ENCODE measurements at regions not wholly inside any gene's neighbourhood (a gene's known extent, or its start where the extent isn't known, plus 50 kb on each side); places are given as distances from the start of the nearest gene placed in this dataset.

DNA sequence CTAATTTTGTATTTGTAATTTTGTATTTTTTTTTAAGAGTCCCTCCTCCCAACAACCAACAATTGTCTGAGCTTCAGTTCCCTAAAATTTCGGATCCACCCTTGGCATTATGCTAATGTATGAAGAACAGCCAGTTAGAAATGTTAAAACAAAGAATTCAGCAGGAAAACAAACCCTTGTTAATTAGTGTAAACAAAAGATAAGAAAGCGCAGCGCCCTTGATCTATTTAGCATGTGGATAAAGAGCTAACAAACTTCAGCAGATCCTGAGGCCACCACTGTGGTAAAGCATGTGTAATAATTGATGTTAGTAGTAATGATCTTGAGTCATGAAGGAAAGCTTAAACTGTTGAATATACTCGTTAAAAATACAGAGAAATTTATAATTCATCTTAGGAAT is 199.8 kb downstream of the TMX1 start:
- Histone ChIP-seq H3K27me3 (replicated peaks; ENCODE audit: control insufficient read depth, insufficient read depth, low read length, poor library complexity, severe bottlenecking) (no peaks in the 10 kb centered on the region), H3K27ac (ENCODE audit: insufficient read depth, low read length, poor library complexity, severe bottlenecking) (no peak overlapping the region), H3K4me3 (ENCODE audit: insufficient read depth, low read depth, low read length, poor library complexity, severe bottlenecking) (no peak overlapping the region), H3K4me1 (ENCODE audit: control insufficient read depth, insufficient read depth, low read length, poor library complexity, severe bottlenecking) (no peaks in the 10 kb centered on the region), H3K36me3 (ENCODE audit: control insufficient read depth, insufficient read depth, low read length) (no peaks in the 10 kb centered on the region), H3K9me3 (ENCODE audit: control insufficient read depth, low read length) (no peaks in the 10 kb centered on the region)
- DNase-seq, result no peak

DNA sequence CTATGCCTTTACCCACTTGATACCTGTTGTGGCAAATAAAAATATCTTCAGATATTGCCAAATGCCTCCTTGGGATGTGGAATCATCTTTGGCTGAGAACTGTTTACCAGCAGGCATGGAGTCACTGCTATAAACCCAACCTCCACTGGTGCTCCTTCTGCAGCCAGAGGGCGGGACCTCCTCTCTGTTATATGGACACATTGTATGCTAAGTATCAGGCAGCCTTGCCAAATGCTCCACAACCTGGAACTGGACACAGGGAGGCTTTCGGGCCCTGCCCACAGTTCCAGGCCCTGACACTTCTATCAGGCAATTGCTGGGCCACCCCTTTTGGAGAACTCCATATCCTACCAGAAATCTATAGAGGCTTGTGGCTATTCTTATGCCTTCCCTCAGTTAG is 201.0 kb downstream of the TMX1 start:
- Histone ChIP-seq H3K36me3 (ENCODE audit: control insufficient read depth, insufficient read depth, low read length) (no peaks in the 10 kb centered on the region), H3K27me3 (replicated peaks; ENCODE audit: control insufficient read depth, insufficient read depth, low read length, poor library complexity, severe bottlenecking) (no peaks in the 10 kb centered on the region), H3K4me3 (ENCODE audit: insufficient read depth, low read depth, low read length, poor library complexity, severe bottlenecking) (no peak overlapping the region), H3K4me1 (ENCODE audit: control insufficient read depth, insufficient read depth, low read length, poor library complexity, severe bottlenecking) (no peaks in the 10 kb centered on the region), H3K9me3 (ENCODE audit: control insufficient read depth, low read length) (no peaks in the 10 kb centered on the region), H3K27ac (ENCODE audit: insufficient read depth, low read length, poor library complexity, severe bottlenecking) (no peak overlapping the region)
- DNase-seq, result no peak

DNA sequence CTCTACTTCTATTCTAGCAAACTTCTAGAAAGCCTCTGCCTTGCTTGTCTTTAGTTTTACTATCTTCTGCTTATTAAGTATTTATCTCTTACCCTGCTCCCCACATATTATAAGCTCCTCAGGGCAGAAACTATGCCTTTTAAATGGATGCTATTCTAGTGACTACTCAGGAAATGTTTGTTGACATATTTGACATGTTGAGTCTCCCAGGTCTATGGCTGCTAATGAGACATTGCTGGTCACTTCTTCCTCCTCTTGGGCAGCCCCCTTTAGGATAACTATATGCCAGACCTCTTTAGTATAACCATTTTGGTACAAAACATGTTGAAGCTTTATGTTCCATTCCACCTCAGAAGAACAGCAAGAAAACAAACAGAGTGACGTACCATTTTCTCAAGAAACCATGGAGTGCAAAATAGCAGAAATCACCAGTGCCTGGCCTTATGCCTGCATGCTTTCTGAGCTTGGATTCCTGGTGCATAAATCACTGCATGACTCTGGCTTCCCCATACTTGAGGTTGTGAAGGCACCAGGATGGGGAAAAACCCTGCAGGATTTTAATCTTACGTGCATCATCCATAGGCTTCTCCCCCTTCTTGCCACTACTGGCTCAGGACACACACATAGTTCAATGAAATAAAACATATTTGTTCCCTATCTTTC is 202.6 kb downstream of the TMX1 start:
- Histone ChIP-seq H3K9me3 (ENCODE audit: control insufficient read depth, low read length) (no peaks in the 10 kb centered on the region), H3K27me3 (replicated peaks; ENCODE audit: control insufficient read depth, insufficient read depth, low read length, poor library complexity, severe bottlenecking) (no peaks in the 10 kb centered on the region), H3K36me3 (ENCODE audit: control insufficient read depth, insufficient read depth, low read length) (no peaks in the 10 kb centered on the region), H3K4me1 (ENCODE audit: control insufficient read depth, insufficient read depth, low read length, poor library complexity, severe bottlenecking) (no peaks in the 10 kb centered on the region), H3K4me3 (ENCODE audit: insufficient read depth, low read depth, low read length, poor library complexity, severe bottlenecking) (no peak overlapping the region), H3K27ac (ENCODE audit: insufficient read depth, low read length, poor library complexity, severe bottlenecking) (no peak overlapping the region)
- DNase-seq, result no peak

DNA sequence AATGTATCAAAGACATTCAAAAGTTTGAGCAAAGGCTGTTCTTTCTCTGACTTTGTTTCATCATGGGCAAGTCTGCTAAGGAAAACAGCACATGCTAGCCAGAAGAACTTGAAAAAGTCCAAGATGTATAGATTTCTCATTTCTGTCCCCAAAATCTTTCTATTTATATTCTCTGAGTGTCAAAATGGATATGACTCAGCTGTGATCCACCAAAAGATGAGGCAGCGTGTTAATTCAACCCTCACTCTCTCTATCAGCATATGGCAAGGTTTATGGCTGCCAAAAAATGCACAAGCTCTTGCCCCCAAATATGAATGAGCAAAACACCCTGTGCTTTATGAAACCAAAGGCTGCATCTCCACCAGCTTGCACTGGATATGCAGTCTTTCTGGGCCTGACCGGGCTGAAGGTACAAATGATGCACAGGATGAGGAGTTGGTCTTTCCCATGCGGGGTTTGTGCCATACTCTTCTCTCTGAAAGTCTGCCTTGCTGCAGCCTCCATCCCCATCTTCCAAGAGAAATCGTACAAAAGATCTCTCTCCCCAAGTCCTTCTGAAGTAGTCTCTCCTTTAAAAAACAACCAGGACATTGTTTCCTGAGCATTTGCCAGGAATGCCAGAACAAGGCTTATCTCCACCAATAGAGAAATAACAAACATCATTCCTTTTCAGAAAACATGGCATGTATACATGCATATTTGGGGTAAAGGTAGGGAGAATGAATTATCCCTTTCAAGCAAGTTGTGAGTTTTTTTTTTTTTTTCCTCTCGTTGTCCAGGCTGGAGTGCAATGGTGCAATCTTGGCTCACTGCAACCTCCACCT is 203.4 kb downstream of the TMX1 start:
- no peak overlapping the region for H3K27ac ChIP-seq (ENCODE audit: insufficient read depth, low read length, poor library complexity, severe bottlenecking)
- no peaks in the 10 kb centered on the region for H3K9me3 ChIP-seq (ENCODE audit: control insufficient read depth, low read length)
- H3K27me3 ChIP-seq (replicated peaks; ENCODE audit: control insufficient read depth, insufficient read depth, low read length, poor library complexity, severe bottlenecking), result no peaks in the 10 kb centered on the region
- no peak for DNase-seq
- H3K4me3 ChIP-seq (ENCODE audit: insufficient read depth, low read depth, low read length, poor library complexity, severe bottlenecking), result no peak overlapping the region
- no peaks in the 10 kb centered on the region for H3K4me1 ChIP-seq (ENCODE audit: control insufficient read depth, insufficient read depth, low read length, poor library complexity, severe bottlenecking)
- H3K36me3 ChIP-seq (ENCODE audit: control insufficient read depth, insufficient read depth, low read length), result no peaks in the 10 kb centered on the region

DNA sequence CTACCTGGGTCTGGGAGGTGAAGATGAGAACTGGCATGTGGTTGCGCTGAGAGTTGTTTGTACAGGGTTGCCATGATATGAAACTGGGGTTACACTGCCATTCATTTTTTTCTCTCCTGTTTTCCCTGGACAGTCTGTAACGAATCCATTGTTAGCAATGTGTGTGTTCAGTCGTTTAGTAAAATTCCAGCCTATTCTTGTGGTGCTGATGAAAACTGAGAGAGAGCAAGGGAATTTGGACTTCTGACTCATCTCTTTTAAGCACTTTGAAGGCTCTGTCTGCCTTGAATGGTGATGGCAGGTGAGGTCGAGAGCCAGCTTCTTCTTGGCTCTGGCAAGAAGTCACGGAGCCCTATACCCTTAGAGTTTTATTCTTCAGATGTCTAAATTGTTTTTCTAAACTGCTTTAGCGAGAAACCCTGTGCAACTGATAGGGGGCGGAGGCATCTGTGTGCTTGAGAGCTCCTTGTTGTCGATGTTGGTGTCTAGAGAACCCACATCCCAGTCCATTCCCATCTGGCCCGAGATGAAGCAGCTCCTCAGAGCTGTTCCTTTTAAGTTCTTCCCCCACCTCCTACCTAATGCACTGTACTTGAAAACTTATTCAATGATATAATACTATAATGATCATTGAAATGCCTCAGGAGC is 204.4 kb downstream of the TMX1 start:
- Histone ChIP-seq H3K4me1 (ENCODE audit: control insufficient read depth, insufficient read depth, low read length, poor library complexity, severe bottlenecking) (no peaks in the 10 kb centered on the region), H3K27me3 (replicated peaks; ENCODE audit: control insufficient read depth, insufficient read depth, low read length, poor library complexity, severe bottlenecking) (no peaks in the 10 kb centered on the region), H3K9me3 (ENCODE audit: control insufficient read depth, low read length) (no peaks in the 10 kb centered on the region), H3K27ac (ENCODE audit: insufficient read depth, low read length, poor library complexity, severe bottlenecking) (no peak overlapping the region), H3K36me3 (ENCODE audit: control insufficient read depth, insufficient read depth, low read length) (no peaks in the 10 kb centered on the region), H3K4me3 (ENCODE audit: insufficient read depth, low read depth, low read length, poor library complexity, severe bottlenecking) (no peak overlapping the region)
- no peak for DNase-seq

DNA sequence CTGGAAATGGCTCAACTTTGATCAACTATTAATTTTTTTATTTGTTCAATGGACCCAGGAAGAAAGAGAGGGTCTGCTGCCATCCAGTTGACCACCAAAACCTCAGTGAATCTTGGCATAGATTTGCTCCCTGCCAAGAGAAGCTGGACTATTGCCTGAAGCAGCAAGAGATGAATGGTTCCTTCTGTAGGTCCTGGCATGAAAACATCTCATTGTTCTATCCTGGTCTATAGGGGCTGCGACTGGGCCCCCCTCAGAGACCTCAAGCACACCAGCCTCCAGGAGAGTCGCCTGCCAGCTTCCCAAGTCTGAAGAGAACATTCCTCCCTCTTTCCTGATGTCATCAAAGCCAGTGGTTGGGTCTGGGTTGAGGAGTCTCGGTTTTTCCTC is 204.9 kb downstream of the TMX1 start:
- Histone ChIP-seq H3K27ac (ENCODE audit: insufficient read depth, low read length, poor library complexity, severe bottlenecking) (no peak overlapping the region), H3K27me3 (replicated peaks; ENCODE audit: control insufficient read depth, insufficient read depth, low read length, poor library complexity, severe bottlenecking) (no peaks in the 10 kb centered on the region)

DNA sequence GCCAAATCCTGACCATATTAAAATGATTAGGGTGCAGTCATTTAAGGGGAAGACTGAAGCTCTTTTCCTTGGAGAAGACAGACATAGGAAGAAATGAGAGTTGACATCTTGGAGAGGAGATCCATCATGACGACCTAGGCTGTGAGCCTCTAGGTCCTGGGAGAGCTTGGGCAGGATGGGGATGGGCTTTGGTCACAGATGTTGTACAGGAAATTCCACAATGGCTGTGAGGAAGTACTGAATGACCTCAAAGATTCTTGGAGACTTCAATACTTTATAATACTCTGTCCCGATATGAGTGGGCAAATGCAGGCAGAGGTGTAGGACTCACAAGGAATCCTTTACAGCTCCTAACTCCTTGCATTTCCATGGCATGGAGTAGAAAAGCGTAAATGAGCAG is 204.9 kb upstream of the FRMD6 start:
- no peak overlapping the region for H3K4me3 ChIP-seq (ENCODE audit: insufficient read depth, low read depth, low read length, poor library complexity, severe bottlenecking)
- H3K36me3 ChIP-seq (ENCODE audit: control insufficient read depth, insufficient read depth, low read length), result no peaks in the 10 kb centered on the region
- H3K9me3 ChIP-seq (ENCODE audit: control insufficient read depth, low read length), result no peaks in the 10 kb centered on the region
- H3K27ac ChIP-seq (ENCODE audit: insufficient read depth, low read length, poor library complexity, severe bottlenecking), result no peak overlapping the region
- no peaks in the 10 kb centered on the region for H3K4me1 ChIP-seq (ENCODE audit: control insufficient read depth, insufficient read depth, low read length, poor library complexity, severe bottlenecking)
- DNase-seq, result no peak
- H3K27me3 ChIP-seq (replicated peaks; ENCODE audit: control insufficient read depth, insufficient read depth, low read length, poor library complexity, severe bottlenecking), result no peaks in the 10 kb centered on the region

More for the DNA sequence above, 204.9 kb downstream of the TMX1 start:
- DNase-seq, result no peak
- H3K36me3 ChIP-seq (ENCODE audit: control insufficient read depth, insufficient read depth, low read length), result no peaks in the 10 kb centered on the region
- H3K4me1 ChIP-seq (ENCODE audit: control insufficient read depth, insufficient read depth, low read length, poor library complexity, severe bottlenecking), result no peaks in the 10 kb centered on the region
- no peaks in the 10 kb centered on the region for H3K9me3 ChIP-seq (ENCODE audit: control insufficient read depth, low read length)
- H3K4me3 ChIP-seq (ENCODE audit: insufficient read depth, low read depth, low read length, poor library complexity, severe bottlenecking), result no peak overlapping the region

DNA sequence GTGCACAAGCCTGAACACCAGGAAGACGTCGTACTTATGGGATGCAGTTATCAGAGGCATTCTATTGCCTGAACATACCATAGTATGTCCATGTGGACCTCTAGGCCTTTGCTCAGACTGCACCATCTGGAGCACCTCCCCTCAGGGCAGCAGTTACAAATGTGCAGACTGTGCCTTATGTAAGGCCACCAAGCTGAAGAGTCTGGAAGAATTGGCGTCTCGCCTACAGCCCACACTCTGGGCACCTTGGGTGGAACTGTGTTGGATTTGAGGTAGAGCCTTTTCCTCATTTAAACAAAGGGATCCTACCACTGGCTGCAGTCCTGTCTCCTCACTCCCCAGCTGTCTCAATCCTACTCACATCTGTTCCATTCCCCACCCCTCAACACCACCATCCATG is 204.3 kb upstream of the FRMD6 start:
- no peaks in the 10 kb centered on the region for H3K9me3 ChIP-seq (ENCODE audit: control insufficient read depth, low read length)
- no peak for DNase-seq

DNA sequence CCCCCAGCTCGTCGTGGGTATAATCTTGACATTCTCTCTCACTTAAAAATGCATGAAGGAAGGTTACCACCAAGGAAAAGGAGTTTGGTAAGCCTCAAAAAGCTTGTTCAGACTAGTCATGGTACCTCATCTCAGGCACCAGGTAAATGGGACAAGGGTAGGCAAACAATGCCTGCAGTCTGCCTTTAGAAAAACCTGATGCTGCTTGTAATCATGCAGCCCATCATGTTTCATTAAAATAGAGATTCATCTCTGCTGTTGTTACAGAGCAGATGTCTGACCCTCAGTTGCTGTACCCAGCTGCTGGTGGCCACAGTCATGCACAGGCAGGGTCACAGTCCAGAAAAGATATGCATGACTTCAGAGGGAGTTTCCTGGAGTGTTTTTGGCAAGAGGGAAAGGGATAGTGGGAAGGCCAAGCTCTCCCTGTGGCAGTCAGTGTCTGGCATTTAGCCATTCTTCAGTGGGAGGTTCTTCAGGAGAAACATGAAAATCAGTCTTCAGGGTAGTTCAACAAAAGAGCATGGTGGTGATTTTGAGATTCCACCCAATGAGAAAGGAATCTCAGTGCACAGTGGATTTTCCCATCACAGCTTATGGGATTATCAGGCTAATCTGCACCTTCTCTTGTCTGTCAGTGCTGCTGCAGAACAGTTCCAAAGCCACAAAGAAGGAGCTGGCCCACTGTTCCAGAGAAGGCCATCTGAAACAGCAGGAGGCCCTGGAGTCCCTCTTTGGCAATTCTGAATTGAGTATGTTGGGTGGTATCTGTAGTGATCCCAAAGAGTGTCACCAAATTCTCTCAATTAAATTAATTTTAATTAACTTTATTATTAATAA is 202.7 kb upstream of the FRMD6 start:
- Histone ChIP-seq H3K4me3 (ENCODE audit: insufficient read depth, low read depth, low read length, poor library complexity, severe bottlenecking) (no peak overlapping the region), H3K9me3 (ENCODE audit: control insufficient read depth, low read length) (no peaks in the 10 kb centered on the region), H3K36me3 (ENCODE audit: control insufficient read depth, insufficient read depth, low read length) (no peaks in the 10 kb centered on the region), H3K27me3 (replicated peaks; ENCODE audit: control insufficient read depth, insufficient read depth, low read length, poor library complexity, severe bottlenecking) (no peaks in the 10 kb centered on the region), H3K4me1 (ENCODE audit: control insufficient read depth, insufficient read depth, low read length, poor library complexity, severe bottlenecking) (no peaks in the 10 kb centered on the region), H3K27ac (ENCODE audit: insufficient read depth, low read length, poor library complexity, severe bottlenecking) (no peak overlapping the region)
- DNase-seq, result no peak

More for the DNA sequence above, 204.3 kb upstream of the FRMD6 start:
- Histone ChIP-seq H3K4me3 (ENCODE audit: insufficient read depth, low read depth, low read length, poor library complexity, severe bottlenecking) (no peak overlapping the region), H3K27me3 (replicated peaks; ENCODE audit: control insufficient read depth, insufficient read depth, low read length, poor library complexity, severe bottlenecking) (no peaks in the 10 kb centered on the region), H3K27ac (ENCODE audit: insufficient read depth, low read length, poor library complexity, severe bottlenecking) (no peak overlapping the region), H3K4me1 (ENCODE audit: control insufficient read depth, insufficient read depth, low read length, poor library complexity, severe bottlenecking) (no peaks in the 10 kb centered on the region), H3K36me3 (ENCODE audit: control insufficient read depth, insufficient read depth, low read length) (no peaks in the 10 kb centered on the region)

All from effector memory CD4-positive, alpha-beta T cell (primary cell).